GM21423 (cell line): ENCODE measurements at regions not wholly inside any gene's neighbourhood (a gene's known extent, or its start where the extent isn't known, plus 50 kb on each side); places are given as distances from the start of the nearest gene placed in this dataset.
A peak's percentile ranks its signal among the peaks of the same experiment; 100 is the strongest.

Experiments used
- ATAC-seq: cut with Tn5 transposase; IDR thresholded peaks from one replicate; pipeline ENCODE4 v1.9.1; 2021; ENCODE audit warnings: mild to moderate bottlenecking, moderate library complexity; ENCODE audit not compliant: unreplicated experiment

DNA sequence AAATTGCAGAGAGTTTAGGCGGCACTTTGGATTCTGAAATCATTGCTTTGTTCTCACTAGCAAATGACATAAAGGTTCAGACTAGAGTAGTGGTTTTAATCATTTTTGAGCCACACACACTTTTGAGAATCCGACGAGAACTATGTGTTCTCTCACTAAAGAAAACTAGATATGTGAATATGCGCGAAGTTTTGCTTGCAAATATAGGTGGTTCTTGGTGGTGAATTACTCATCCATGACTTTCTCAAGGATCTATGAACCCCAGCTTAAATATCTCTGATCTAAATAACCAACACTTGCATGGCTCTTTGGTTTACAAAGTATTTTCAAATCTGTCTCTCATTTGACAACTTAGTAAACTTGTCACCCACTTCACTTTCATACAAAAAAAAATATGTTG, 54.8 kb downstream of the NOG start:
- ATAC-seq: no peak

DNA sequence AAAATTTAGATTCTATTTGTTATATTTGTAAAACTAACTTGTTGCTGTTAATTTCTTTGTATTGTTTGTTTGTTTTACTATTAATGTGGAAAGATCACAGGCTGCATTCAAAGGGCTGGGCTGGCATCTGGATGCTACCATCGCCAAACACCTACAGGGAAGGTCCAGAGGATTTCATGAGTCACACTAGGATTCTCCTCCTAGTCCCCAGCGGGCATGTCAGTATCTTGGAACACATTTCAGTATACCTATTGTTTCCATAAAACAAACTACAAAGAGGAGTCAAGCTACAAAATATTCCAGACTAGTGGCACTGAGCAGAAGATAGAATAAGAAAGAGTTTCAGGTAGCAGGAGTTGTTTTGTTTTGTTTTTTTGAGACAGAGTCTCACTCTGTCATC, 55.3 kb downstream of the NOG start:
- ATAC-seq: no peak

DNA sequence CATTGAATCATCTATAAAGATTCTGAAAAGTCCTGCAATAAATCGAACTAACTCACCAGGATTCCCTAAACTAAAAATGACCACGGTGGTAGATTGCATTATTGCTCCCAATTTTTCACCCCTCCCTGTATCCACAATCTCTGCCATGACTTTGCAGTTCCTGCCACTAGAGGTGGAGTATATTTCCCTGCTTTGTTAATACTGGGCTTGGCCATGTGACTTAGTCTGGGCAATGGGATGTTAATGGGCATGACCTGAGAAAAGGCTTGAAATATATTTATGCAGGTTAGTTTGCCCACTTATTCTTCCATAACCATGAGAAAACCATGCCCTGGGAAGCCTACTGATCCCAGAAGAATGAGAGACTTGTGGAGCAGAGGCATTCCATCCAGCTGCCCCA, 59.1 kb downstream of the NOG start:
- ATAC-seq: no peak

DNA sequence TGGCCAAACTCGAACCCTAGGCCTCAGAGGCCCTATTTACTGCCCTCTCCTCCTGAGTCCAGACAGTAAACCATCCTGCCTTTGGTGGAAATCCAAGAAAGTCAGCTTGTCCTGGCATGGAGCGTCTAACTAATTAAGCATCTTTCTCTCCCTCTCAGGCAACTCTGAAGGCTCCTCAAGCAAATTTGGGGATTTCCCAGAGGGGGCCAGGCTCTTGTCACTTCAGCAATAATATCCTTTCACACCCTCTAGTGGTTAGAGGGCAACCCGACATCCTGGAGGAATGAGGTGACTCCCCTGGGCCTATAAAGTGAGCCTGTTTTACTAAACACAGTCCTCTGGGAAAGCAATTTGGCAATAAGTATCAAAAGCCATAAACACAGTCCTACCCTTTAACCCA, 60.4 kb downstream of the NOG start:
- peak; percentile 98 for ATAC-seq

DNA sequence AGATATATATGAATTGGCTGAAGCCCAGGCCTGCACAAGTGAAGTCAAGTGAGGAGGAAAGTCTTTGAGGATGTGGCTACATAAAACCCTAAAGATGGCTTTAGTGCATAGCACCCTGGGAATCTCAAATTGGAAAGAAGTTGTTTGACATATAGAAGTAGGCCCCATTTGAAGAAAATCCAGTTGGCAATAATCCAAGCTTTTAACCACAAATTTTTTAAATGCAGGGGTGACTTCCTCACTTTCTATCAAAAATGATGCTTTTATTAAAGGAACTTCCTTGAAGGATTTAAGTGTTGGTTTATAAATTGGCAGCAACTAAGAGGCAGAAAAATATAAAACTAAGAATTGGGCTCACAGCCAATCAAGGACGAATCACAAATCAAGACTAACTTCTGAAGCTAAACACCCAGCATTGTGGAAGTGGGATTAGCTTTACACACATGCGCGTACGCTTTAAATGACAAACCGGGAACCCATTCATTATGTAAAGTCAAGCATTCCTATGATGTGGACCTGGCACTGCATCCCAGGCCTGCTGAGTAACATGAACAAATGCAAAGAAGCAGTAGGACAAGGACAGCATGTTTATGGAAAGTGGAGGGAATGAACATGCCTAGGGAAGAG, 63.3 kb downstream of the NOG start:
- ATAC-seq: no peak

DNA sequence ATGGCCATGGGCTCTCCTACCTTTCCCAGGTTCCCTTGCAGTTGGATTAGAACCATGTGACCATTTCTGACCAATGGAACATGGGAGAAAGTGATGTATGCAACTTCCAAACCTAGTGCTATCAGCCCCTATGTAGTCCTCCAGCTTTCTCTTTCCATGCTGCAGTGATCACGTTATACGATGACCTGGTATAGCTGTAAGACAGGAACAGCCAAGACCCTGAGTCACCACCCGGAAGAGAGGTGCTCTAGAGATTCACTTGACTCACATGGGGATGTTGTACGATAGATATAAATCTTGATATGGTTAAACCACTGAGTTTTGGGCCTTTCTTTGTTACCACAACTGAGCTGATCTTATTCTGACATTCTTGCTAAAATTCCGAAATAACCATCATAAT, 65.1 kb downstream of the NOG start:
- no peak for ATAC-seq

DNA sequence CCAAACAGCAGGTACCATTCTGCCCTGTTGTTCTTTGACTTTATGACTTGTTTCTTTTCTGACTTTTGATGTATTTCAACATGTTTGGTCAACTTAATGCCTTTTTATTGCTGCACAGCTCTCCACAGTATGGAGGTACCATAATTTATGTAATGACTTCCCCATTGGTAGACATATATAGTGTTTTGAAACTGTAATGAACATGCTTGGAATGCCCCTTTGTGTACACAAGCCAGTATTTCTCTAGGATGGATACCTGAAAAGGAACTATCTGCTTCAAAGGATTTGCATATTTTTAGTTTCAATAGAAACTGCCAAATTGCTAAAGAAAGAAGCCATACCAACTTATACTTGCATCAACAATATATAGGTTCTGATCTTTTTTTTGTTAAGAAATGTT, 66.1 kb downstream of the NOG start:
- ATAC-seq: no peak

DNA sequence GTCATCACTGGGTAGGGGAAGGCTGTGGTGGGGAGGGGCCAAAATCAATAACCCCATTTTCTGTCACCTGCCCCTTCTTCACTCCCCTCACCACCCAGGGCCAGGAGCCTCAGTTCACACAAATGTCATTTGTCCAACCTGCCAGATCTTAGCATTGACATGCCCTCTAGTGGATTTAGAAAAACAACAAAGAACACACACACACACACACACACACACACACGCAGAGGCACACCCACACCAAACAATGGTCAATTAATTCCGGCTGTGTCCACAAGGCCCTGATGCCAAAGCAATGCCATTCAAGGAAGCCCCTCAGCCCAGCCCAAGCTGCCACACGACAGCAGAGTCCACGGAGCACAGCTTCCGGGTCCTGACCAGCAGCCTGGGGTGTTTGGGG, 68.4 kb downstream of the NOG start:
- no peak for ATAC-seq

DNA sequence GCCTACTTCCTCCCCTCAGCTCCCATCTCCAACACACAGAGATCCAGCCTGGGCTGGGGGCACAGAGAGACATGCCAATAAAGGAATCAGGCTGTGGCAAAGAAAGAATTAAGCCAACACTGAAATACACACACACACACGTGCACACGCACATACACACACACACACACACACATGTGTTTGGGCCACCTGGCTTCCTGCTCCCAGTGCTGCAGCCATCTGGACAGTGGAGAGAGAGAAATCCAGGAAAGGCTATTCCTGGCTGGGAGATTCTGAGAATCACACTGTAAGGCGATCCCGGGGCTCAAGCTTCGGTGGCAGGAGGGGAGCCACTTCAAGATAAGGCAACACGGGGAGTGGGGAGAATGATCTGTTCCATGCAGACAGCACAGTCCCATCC, 72.4 kb downstream of the NOG start:
- ATAC-seq: no peak

DNA sequence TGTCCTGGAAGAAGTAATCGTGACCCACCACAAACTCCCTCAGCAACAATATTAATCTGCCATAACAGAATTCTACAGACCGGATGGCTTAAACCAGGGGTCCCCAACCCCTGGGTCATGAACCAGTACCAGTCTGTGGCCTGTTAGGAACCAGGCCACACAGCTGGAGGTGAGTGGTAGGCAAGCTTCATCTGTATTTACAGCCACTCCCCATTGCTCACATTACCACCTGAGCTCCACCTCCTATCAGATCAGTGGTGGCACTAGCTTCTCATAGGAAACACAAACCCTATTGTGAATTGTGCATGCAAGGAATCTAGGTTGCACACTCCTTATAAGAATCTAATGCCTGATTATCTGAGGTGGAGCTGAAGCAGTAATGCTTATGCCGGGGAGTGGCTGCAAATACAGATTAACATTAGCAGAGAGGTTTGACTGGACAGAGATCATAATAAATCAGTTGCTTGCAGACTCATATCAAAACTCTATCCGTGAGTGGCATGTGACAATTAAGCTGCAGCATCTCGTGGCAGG, 74.5 kb downstream of the NOG start:
- ATAC-seq: no peak

DNA sequence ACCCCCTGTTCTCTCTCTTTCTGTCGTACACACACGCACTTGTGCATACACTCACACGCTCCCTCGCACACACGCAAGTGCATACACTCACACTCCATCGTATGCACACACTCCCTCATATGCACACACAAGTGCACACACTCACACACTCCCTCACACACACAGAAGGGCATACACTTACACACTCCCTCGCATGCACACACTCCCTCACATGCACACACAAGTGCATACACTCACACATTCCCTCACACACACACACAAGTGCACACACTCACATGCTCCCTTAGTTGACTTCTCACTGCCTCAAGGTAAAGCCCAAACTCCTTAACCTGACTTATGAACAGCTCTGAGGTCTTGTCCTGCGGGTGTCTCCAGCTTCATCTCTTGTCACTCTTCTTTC, 78.7 kb downstream of the NOG start:
- no peak for ATAC-seq

DNA sequence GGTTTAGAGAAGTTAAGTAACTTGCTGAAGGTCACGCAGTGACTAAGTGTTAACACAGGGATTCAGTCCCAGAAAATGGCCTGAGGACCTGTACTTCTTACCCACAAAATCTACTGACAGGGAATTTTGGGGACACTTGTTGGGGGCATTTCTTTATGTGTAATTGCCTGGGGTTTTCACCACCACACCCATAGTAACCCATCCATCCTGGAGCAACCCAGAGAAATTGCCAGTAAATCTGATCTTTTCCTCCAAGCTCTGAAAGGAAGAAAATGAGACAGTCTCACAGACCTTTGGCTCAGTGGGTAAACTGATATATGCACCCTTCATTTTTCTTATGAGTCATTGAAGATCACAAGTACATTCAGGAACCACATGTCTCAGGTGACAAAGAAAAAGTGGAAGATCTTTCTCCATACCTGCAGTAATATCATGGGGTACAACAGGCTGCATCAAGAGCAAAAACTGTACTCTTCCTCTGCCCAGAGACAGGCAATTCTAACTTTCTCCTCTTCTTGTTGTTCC, 81.0 kb downstream of the NOG start:
- ATAC-seq: no peak

DNA sequence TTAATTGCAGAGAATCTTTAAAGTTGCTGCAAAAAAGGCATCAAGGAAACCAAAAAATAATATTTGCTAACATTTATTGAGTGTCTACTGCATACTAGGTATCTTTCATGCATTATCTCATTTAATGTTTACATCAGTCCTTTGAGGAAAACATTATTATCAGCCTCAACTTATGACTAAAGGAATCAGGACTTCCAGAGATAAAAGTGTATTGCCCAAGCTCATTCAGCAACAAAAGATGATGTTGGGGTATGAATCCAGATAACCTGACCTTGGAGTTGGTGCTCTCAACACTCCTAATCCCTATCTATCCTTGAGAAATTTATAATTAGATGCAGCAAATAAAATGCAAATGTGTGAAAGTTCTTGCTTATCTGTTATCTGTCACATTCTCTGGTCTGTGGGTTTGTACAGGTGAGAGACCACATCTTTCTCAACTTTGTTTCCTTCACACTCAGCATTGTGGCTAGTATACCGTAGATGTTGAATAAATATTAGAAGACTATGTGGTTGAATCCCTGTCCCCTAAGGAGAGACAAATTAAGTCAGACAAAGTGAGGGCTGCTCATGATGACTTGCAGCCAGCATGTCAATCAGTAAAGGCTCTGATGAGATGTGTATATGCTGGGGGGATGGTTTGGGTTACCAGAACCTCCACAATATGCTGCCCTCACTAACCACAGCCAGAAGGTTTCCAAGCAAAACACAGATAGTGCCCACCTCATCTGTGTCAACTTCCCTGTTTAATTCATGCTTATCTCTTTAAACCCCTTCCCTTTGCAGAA, 82.6 kb downstream of the NOG start:
- ATAC-seq: no peak

DNA sequence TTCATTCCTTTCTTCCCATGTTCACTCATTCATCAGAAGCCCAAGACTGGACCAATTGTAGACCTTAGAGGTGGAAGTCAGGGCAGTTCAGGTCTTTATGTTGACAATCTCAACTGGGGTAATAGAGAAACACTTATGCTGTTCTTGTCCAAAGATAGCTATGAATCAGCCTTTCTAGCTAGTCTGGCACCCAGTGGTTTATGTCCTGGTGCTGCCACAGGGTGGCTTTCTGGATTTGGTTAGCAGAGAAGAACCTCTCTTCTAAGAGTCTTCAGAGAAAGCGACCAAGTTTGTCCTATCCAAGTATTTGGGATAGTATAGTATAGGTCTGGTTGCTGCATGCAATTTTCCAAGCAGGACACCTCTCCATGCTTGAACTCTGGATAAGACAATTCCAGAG, 83.3 kb downstream of the NOG start:
- no peak for ATAC-seq

DNA sequence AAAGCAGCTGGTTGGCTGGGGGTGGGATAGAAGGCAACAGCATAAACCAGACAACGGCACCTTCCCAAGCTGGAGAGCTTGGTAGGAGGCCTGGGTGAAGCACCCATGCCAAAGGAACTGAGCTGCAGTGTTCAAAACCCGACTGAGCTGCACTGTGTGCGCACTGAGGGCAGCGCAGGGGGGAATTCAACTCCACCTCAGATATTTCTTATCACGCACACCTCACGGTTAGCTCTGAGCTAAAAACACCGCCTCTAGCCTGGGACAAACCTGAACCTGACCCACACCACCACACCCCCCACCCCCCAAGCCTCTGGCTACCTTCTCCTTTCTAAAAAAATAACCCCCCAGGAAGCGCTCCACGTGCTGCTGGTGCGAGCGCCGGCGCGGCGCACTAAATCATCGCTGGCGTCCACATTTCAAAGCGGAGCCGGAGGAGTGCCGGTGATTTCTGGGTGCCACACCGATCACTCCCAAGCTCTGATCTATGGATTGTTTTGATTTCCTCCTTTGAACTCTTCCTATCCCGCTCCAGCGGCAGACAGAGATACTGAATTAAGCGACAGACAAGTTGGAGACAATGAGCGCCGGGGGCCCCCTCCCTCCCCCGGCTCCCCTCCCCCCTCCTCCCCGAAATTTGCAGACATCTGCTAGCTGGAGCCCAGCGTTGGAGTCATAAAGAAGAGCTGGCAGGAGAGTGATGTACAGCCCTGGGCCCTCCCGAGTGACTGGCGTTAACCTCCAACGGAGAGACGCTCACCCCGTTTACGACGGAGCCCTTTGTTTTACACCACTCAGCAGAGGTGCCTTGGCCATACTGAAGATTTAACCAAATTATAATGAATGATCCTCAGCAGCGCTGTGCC, 85.0 kb downstream of the NOG start:
- ATAC-seq: no peak

DNA sequence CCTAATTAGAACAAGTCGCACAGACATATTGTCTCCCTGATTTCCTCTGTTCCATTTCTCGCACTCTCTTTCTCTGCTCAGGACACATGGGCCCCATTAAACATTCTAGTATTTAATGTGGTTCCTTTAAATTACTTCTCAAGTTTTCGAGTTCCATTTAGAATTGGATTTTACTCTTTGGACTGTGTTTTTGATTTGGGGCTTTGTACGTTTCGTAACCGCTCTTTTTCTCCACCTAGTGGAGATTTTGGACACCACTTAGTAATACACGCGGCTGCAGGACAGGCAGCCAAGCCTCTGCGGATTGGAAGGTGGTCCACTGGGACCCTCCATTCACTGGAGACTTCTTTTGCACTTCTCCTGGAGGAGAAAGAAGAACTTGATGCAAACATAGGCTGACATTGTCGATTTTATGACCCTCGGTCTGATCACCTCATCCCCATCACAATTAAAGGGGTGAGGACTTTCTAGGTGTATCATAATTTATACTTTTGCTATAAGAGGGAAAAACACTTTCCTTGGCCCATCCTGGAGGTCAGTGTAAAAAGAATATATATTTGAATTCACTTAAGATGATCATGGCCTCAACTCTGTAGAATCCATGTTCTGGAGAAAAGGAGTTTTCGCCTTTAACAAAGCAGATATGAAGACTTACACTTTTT, 85.7 kb downstream of the NOG start:
- no peak for ATAC-seq

DNA sequence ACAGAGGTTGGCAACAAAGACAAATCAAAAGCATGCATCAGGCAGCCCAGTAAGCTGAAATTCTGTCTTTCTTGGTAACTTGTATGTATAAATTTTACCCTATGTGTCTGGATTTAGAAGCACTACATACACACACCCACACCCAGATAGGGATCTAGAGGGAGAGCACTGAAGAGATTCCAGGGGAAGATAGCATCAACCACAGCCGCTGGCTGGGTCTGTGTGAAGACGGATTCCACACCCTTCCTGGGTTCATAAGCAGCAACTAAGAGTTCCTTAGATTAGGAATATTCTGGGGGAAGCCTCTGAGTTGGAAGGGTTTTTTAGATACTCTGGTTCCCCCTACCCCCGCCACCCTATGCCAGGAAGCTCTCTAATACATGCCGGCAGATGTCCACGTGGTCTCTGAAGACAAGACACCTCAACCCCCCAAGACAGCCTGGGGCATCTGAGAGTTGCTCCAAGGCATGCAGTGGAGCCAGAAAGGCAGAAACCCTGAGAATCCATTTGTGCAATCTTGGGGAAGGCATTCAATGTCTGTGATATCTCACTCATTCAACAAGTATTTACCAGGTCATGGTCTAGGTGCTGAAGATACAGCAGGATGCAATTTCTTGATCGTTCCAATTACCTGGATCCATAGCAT, 86.4 kb downstream of the NOG start:
- no peak for ATAC-seq

DNA sequence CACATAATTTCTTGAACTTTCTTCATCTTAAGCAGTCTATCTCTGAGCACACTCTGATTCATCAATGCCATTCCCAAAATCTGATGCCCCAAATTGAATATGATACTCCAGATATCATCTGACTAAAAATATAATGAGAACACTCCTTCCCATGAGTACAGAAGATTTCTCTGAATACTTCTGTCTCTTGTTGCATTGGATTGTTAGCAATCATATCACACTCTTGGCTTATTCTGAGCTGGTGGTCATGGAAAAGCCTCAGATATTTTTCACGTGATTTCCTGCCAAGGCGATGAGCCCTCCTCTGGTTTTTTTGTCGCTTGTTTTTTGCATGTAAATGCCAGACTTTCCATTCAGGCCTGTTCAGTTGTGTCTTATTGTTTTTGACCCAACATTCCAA, 87.2 kb downstream of the NOG start:
- ATAC-seq: no peak

DNA sequence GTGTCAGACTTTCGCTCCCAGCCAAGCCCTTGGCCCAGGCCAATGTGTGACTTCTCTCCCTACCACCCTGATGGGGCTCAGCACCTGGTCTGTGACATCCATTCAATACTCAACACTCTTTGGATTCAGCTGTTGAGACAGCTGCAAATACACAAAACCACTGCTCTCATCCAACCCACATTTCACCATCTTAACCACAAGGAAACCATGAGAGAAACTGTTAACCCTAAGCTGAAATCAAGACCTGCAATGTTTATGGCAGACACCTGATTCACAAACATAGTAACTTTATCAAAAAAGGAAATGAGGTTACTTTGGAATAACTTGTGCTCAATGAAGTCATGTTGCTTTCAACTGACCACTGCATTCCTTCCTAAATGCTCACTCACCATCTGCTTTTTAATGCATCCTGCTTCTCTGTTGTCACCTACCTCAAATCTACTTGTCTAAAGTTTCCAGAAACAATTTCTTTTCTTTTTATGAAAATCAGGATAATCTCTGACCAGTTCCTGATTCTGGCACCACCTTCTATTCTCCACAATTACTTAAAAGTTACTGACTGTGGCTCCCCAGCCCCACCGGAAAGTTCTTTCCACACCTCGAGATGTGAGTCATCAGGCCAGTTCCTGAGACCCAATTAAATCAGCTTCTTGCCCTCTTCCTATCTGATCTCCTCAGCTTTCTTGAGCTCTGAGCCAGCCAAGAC, 88.2 kb downstream of the NOG start:
- ATAC-seq: peak; percentile 71

DNA sequence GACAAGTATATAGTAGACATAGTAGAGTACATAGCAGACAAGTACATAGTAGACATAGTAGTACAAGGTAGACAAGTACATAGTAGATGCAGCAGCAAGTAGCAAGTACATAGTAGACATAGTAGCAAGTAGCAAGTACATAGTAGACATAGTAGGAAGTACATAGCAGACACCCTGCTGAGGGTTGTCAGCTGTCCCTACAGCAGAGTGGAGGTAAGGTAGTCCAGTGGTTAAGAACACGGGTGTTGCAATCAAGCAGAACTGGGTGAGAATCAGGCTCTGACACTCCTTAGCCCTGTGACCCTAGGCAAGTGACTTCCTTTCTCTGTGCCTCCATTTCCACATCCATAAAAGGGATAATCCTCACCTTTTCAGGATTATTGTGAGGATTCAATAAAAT, 94.7 kb downstream of the NOG start:
- no peak for ATAC-seq
